ENCODE measurements at regions not wholly inside any gene's neighbourhood (a gene's known extent, or its start where the extent isn't known, plus 50 kb on each side); places are given as distances from the start of the nearest gene placed in this dataset.
"Not testable (repeated sequence)": the region's sequence is repeated elsewhere in the genome, so short reads cannot be mapped to it uniquely, and the experiment has no call there.

- DNase-seq (ENCODE audit: low read depth in 2 of 2) = no peak
Observed at GRCh38 chr3:124315215-124316033, 323.5 kb upstream of the ROPN1 start.

- DNase-seq (ENCODE audit: low read depth in 2 of 2) = no peak
Observed at GRCh38 chr3:124316034-124316287, 324.0 kb upstream of the ROPN1 start.

DNA sequence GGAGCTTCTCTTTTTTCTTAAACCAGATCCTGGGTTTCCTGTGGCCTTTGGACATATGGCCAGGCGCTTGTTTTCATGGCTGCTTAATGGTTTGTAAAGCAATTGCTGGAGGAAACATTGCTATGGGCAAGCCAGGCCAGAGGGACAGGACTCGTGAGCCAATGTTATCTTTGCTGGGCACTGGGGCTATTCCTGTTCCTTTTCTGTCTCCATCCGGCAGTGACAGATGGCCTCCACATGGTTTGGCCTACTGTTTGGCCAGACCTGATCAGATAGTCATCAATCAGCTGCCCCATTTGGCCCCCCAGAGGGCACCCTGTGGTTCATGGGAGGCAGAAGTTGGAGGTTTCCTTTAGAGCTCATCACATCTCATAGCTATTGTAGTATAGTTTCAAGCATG lies 326.1 kb upstream of the ROPN1 start:
- DNase-seq (ENCODE audit: low read depth in 2 of 2) = no peak

GRCh38 chr3:124318656-124319055 lies 326.7 kb upstream of the ROPN1 start:
- DNase-seq (ENCODE audit: low read depth in 2 of 2) = no peak

GRCh38 chr3:124320976-124321375 lies 329.1 kb upstream of the ROPN1 start:
- DNase-seq (ENCODE audit: low read depth in 2 of 2) = no peak

DNA sequence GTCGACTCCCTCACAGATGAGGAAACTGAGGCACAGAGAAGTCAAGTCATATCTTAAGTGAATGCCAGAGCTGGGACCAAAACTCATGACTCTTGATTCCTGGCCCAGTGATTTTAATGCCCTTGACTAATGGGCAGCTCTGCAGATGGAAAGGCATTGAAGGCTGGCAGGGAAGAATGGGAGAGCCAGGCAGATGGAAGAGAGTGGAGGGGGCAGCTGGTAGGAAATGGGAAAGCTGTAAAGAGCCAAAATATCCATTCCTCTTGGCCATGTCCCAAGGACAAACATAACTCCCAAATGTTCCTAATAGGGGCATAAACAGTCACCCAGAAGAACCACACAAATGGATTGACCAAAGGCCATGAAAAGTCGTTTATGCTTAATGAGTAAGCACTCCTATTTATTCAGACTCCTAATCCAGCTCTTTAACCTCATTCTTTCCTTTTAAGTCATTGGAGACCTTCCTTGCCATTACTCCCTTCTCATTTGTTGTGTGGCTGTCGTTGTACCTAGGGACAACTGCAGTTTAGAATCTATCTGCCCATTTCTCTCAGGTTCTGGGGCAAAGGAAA lies 330.5 kb upstream of the ROPN1 start:
- DNase-seq (ENCODE audit: low read depth in 2 of 2) = no peak

- no peak for DNase-seq (ENCODE audit: low read depth in 2 of 2)
Observed at GRCh38 chr3:124322966-124323365, 331.0 kb upstream of the ROPN1 start.

- DNase-seq (ENCODE audit: low read depth in 2 of 2) = no peak
Observed at GRCh38 chr3:124325248-124325647, 333.3 kb upstream of the ROPN1 start.

- DNase-seq (ENCODE audit: low read depth in 2 of 2) = no peak
Observed at GRCh38 chr3:124329723-124330122, 337.8 kb upstream of the ROPN1 start.

- DNase-seq (ENCODE audit: low read depth in 2 of 2) = no peak
Observed at GRCh38 chr3:124333931-124334640, 342.2 kb upstream of the ROPN1 start.

- DNase-seq (ENCODE audit: low read depth in 2 of 2) = no peak
Observed at GRCh38 chr3:124336067-124336656, 344.2 kb upstream of the ROPN1 start.

DNA sequence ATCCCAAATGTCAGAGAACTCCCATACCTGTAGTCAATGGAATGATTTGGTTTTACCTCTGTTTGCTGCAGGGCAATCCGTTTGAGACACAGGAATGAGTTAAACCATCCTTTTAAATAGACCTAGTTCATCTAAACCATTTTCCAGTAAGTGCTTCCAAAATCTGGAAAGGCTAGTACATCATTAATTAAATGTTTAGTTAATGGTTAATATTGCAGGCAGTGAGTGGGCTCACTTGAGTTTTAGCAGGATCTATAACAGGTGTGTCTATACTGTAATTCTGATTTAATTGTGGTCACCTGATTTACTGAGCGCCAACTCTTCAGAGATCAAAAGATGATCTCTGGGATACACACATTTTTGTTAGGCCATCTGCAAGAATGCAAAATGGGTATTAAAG lies 353.9 kb upstream of the ROPN1 start:
- no peak for DNase-seq (ENCODE audit: low read depth in 2 of 2)

- no peak for DNase-seq (ENCODE audit: low read depth in 2 of 2)
Observed at GRCh38 chr3:124346487-124346886, 354.6 kb upstream of the ROPN1 start.

DNA sequence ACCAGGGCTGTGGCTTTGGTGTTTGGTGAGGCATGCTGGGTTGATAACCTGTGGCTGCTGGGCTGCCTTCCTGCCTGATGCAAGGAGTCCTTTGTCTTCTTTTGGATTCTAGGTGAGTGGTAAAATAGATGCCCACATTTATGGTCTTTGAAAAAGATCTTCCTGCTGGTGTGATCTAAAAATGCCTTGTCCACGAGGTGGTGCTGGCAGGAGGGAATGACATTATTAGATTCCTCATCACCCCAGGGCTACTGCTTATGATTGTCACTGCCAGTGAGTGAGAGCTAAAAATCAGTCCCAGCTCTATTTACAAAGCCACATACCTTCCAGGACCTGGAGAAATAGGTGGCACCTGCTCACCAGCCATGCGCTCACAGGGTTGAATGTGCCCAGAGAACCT lies 355.5 kb upstream of the ROPN1 start:
- DNase-seq (ENCODE audit: low read depth in 2 of 2) = no peak

DNA sequence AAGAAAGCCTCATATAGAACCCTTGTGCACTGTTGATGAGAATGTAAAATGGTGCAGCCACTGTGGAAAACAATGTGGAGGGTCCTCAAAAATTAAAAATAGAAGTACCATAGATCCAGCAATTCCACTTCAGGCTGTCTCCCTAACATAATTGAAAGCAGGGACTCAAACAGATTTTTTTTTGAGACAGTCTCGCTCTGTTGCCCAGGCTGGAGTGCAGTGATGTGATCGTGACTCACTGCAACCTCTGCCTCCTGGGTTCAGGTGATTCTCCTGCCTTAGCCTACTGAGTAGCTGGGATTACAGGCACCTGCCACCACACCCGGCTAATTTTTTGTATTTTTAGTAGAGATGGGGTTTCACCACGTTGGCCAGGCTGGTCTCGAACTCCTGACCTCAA lies 356.6 kb upstream of the ROPN1 start:
- DNase-seq (ENCODE audit: low read depth in 2 of 2) = not testable (repeated sequence)

DNA sequence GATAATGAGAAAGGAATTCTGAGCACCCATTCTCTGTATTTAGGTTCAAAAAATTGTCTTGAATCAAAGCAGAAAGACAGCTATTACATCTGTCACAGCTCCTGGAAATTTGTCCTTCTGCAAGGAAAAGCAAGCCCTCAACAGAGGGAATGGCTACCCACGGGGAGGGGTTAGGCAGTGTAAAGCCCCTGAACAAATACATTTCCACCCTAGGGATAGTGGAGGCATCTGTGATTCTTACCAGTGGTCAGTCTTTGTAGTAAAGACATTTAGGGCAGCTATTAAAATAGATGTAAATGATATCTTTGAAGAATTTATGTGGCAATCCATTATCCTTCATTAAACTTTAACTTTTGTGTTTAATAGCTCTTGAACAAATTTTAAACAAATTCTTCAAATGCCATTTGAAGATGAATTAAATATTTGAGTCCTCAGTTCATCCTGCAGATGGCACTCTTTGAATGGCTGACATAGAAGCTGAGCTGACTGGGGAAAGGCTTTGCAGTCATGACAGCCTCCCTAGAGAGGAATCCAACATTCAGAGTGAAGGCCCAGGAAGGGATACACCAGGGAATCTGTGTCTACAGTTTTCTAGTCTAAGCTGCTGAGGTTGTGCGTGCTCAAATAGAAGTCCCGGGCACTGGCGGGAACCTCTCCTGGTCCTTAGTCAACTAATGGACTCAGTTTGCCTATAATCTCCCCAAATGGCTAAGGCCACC lies 359.7 kb upstream of the ROPN1 start:
- DNase-seq (ENCODE audit: low read depth in 2 of 2) = no peak

- no peak for DNase-seq (ENCODE audit: low read depth in 2 of 2)
Observed at GRCh38 chr3:124352149-124352539, 360.2 kb upstream of the ROPN1 start.

DNA sequence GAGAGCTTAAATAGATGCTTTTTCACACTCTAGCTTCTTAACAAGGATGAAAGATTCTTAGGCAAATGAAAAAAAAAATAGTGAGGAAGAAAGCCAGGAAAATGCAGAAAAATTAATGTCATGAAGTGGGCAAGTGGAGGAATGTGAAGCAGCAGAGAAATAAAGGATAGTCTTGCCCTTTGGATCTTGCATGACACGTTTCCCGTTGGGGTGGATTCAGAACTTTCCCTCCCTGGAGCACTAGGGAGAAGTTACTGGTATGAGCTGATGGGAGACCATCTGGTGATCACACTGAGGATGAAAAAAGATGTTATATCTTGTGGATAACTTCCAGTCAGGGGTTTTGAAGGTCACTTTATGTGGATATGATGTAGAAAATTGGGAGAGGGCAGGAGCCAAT lies 361.8 kb upstream of the ROPN1 start:
- DNase-seq (ENCODE audit: low read depth in 2 of 2) = no peak

DNA sequence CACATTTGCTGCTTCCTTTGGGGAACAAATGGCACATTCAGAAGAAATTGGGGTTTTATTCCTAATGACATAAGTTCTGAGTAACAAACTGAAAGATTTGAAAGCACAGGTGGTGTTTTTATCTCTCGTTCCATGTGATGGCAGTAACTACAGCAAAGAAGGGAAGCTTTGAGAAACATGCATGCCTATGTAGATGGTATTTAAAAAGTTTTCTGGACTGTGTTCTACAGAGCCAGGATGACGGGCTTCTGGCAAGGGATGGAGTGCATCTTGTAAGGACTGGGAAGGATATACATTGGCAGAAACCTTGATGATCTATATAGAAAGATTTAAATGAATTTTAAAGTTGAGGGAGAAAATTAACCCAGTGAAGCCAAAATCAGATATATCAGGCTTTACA lies 362.2 kb upstream of the ROPN1 start:
- DNase-seq (ENCODE audit: low read depth in 2 of 2) = no peak

- DNase-seq (ENCODE audit: low read depth in 2 of 2) = no peak
Observed at GRCh38 chr3:124358156-124358555, 366.2 kb upstream of the ROPN1 start.

DNA sequence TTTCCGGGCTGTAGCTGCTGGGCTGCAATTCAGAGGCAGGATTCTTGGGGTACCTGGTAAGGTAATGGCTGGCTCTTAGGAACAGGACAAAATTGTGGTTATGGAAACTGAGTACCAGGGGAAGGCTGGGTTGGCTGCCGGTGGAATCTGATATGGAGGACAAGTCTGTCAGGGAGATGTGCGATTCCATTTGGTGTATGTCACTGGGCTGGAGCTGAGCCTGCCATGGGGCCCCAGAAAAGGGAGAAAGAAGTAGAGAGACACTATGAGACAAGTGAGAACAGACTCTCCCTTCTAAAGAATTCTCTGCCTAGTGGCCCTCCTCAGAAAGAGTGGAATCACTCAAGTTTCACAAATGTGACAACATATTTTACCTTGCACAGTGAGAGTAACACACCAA lies 368.2 kb upstream of the ROPN1 start:
- no peak for DNase-seq (ENCODE audit: low read depth in 2 of 2)

GRCh38 chr3:124360563-124360962 lies 368.6 kb upstream of the ROPN1 start:
- DNase-seq (ENCODE audit: low read depth in 2 of 2) = no peak
